GM12801 (cell line): ENCODE measurements at regions not wholly inside any gene's neighbourhood (a gene's known extent, or its start where the extent isn't known, plus 50 kb on each side); places are given as distances from the start of the nearest gene placed in this dataset.

Experiments
- CTCF ChIP-seq: IDR thresholded peaks from one replicate; pipeline ENCODE4 v1.5.1; 2011; ENCODE audit warnings: control low read depth; ENCODE audit not compliant: insufficient read length; ENCODE audit errors: extremely low read depth

- TF ChIP-seq CTCF = no peak
Measured at GRCh38 chr10:94088926-94089381, 95.2 kb downstream of the PLCE1 start.

- TF ChIP-seq CTCF = no peak
Measured at GRCh38 chr10:94091649-94092048, 97.9 kb downstream of the PLCE1 start.

DNA sequence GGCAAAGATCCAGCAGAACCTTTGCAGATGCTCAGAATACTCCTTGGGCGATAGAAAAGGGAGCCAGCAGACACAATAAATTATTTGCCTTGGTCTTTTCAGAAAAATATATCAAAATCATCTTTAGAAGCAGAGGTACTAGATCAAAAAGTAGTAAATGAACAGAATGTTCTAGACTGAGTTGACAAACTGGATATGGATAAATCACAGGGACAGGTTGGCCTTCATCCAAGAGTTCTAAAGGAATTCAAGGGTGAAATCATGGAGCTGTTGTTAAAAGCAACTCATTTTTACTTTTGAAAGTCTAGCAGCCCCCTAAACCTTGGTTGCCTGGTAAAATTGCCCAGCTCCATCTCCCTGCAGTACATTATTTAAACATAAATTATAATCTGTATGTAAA, 99.1 kb downstream of the PLCE1 start:
- no peak for TF ChIP-seq CTCF

DNA sequence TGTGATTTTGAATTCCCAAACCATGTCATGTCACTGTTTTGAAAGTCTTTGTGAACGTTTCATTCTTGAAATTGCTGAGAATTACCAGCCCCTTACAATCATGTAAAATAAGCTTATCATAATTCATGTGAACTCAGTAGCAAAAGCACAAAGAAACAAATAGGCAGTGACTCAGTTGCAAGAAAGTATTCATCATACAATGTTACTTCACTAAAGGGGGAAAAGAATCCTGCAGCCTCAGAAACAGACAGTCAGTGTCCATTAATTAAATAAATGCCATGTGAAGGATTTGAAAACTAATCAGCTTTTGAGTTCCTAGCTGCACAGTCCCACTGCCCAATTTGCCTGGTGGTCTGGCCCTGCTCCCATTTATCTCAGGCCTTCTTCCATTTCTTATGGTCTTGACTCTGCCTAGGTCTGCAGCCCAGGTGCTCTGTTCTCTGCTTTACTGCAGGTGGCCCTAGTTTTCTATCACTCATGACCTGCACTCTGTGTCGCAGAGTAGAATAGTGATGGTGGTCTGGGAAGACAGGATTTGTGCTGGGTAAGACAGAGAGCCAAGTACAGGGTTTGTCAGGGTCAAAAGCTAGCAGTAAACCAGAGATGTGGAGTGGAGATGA, 99.7 kb downstream of the PLCE1 start:
- no peak for TF ChIP-seq CTCF

- TF ChIP-seq CTCF = no peak
Measured at GRCh38 chr10:94094540-94094939, 100.8 kb downstream of the PLCE1 start.

DNA sequence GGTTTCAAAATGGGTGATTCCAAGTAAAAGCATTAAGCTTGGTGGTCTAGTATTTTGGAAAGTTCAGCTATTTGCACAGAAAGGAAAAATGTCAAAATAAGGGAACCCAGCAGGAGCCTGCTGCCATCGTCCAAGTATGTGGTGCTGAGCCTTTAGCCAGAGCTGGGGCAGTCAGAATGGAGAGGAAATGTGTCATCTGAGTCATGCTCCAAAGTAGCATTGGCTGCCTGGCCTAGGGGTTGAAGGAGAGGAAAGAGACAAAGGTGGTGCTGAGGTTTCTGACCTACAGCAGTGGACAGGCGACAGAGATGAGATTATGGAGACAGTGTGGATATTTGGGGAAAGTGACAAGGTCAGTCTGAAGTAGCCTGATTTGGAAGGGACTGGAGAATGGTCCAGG, 103.9 kb downstream of the PLCE1 start:
- no peak for TF ChIP-seq CTCF

DNA sequence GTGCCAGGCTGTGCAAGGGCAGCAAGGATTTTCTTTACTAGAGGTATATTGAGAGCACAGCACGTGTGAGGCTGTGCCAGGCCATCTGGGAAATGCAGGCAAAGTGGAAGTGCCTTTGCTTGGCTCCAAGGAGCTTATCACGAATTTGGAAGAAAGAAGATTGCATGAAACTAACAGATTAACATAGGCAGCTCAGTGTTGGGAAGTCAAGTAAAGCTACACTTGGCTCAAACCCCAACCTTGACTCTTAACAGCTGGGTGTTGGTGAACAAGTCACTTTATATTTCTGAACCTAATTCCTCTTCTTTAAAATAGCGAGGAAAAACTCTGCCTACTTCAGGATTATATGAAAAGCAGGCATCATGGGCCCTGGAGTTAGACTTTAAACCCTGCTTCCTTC, 105.2 kb downstream of the PLCE1 start:
- TF ChIP-seq CTCF = no peak
